CD4-positive, alpha-beta T cell (primary cell): ENCODE measurements at regions not wholly inside any gene's neighbourhood (a gene's known extent, or its start where the extent isn't known, plus 50 kb on each side); places are given as distances from the start of the nearest gene placed in this dataset.

Experiments used
- ATAC-seq: fragments of 200-7000 bp; cut with Tn5 transposase; one replicate; pipeline ENCODE4 v1.10.0; 2022; ENCODE audit warnings: mild to moderate bottlenecking; ENCODE audit not compliant: poor library complexity
- CTCF ChIA-PET: fragments of 350-600 bp; sonication (Branson Sonifier 250); formaldehyde crosslinking; loops from one replicate; lab custom pipeline; 2021; ENCODE audit warnings: antibody characterized with exemption, inconsistent platforms; lab: Charles Lee
- POLR2A ChIA-PET: fragments of 350-600 bp; sonication (Branson Sonifier 250); formaldehyde crosslinking; loops from one replicate; lab custom pipeline; 2021; ENCODE audit warnings: antibody characterized with exemption, inconsistent platforms; lab: Charles Lee
- DNase-seq, 14 experiments: peaks; one replicate each; pipeline ENCODE4 v3.0.0-alpha.2; 2013 to 2020; ENCODE audit warnings: mixed read lengths in 2 of 14
- H3K27ac ChIP-seq, 2 donors: one replicate each; pipeline versions ENCODE4 v1.5.1 to v1.7.0; 2013; ENCODE audit warnings: low read length in 2 of 2, low read depth in 1 of 2, mild to moderate bottlenecking in 1 of 2
- H3K27me3 ChIP-seq, 2 experiments: 1 replicate in 1 of 2; 2 replicates in 1 of 2; pipeline versions ENCODE4 v1.6.1 to v1.7.0; 2013; ENCODE audit warnings: low read length in 2 of 2, control low read depth in 1 of 2, mild to moderate bottlenecking in 1 of 2, moderate library complexity in 1 of 2; ENCODE audit not compliant: insufficient read depth in 2 of 2, control insufficient read depth in 1 of 2
- H3K36me3 ChIP-seq: one replicate; pipeline ENCODE4 v1.6.1; 2013; ENCODE audit warnings: low read length, control low read depth; ENCODE audit not compliant: insufficient read depth
- H3K4me1 ChIP-seq: one replicate; pipeline ENCODE4 v1.6.1; 2013; ENCODE audit warnings: low read length, control low read depth; ENCODE audit not compliant: insufficient read depth
- H3K4me3 ChIP-seq: one replicate; pipeline ENCODE4 v1.5.1; 2013; ENCODE audit warnings: mild to moderate bottlenecking, low read length, moderate library complexity
- H3K9me3 ChIP-seq, 2 experiments: 1 replicate in 1 of 2; 2 replicates in 1 of 2; pipeline versions ENCODE4 v1.6.1 to v1.7.0; 2013; ENCODE audit warnings: low read length in 2 of 2, mild to moderate bottlenecking in 2 of 2, control low read depth in 1 of 2, moderate library complexity in 1 of 2; ENCODE audit not compliant: control insufficient read depth in 1 of 2, insufficient read depth in 1 of 2
- H3K27ac Mint-ChIP-seq: one replicate; pipeline ENCODE4 v1.8.0; 2020; ENCODE audit warnings: mixed read lengths
- H3K27me3 Mint-ChIP-seq: one replicate; pipeline ENCODE4 v1.8.0; 2021; ENCODE audit warnings: mixed read lengths
- H3K36me3 Mint-ChIP-seq: one replicate; pipeline ENCODE4 v1.8.0; 2021; ENCODE audit warnings: low read depth, mixed read lengths
- H3K4me1 Mint-ChIP-seq: one replicate; pipeline ENCODE4 v1.8.0; 2021; ENCODE audit warnings: low read depth, mixed read lengths
- H3K4me3 Mint-ChIP-seq: one replicate; pipeline ENCODE4 v1.8.0; 2020; ENCODE audit warnings: mild to moderate bottlenecking, mixed read lengths
- H3K9me3 Mint-ChIP-seq: one replicate; pipeline ENCODE4 v1.8.0; 2020; ENCODE audit warnings: mixed read lengths
- intact Hi-C, 2 experiments: fragments of 100-400 bp; cut with DNase I in 1 of 2; cut with micrococcal nuclease in 1 of 2; formaldehyde crosslinking; loops; one replicate each; pipeline versions ENCODE4 v1.15.1 to v1.9.0; 2023 to 2025; cut with DNase I, micrococcal nuclease
- TF ChIP-seq, protein P1 (sequence below): fragments of 200-600 bp; IDR thresholded peaks from one replicate; pipeline ENCODE4 v1.8.0; 2022; ENCODE audit warnings: antibody characterized with exemption, mild to moderate bottlenecking

DNA sequence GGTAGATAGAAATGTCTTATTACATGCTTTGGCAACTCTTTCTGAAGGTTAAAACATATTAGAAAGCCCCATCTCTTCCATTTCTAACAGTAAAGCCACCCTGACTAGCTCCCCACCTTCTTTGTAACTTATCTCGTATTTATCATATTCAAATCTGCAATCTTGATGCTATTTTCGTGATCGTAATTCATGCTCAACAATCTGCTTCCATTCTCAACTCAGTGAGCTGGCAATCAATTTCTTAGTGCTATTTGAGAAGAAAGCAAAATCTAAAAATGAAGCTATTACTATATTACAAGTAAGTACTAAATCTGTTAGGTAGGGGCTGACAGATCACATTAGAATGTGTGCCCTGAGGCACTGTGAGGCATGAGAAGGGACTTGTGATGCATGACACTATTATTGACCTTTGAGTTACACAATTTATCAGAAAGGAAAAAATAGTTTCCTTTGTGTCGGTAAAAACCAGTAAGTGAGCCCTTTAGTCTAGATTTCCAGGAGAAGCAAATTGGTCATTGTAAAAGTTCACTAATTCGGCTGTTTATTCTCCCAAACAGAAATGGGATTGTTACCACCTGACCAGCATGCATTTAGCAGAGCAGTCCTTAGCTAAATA lies 379.7 kb upstream of the CNTN6 start:
- no peak for ATAC-seq
- no peak overlapping the region for H3K4me3 Mint-ChIP-seq

DNA sequence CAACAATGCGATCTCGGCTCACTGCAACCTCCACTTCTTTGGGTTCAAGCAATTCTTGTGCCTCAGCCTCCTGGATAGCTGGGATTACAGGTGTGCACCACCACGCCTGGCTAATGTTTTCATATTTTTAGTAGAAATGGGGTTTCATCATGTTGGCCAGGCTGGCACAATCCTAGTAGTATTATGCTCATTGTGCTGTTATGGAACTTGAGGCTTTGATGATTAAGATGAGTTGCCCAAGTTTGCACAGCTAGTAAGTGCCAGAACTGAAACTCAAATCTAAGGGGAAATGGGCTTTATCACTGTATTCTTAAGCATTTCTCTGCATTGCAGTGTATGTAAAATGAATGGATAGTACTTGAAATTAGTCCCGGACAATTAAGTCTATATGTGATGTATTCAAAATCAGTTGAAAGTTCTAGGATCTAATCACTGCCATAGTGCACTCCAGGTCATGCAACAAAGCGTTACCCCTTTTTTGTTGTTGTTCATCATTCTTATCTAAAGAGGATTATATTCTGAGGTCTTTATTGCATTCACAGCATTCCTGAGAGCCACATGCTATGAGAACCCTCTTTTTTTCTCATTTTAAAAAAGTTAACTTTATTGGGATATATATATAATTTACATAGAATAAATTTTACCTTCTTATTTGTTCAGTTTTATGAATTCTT lies 378.7 kb upstream of the CNTN6 start:
- Mint-ChIP-seq H3K36me3 (no peaks in the 10 kb centered on the region), H3K27me3 (no peaks in the 10 kb centered on the region), H3K27ac (no peak overlapping the region), H3K9me3 (peaks cover 10% of the 10 kb centered on the region), H3K4me3 (no peak overlapping the region), H3K4me1 (no peaks in the 10 kb centered on the region)
- Histone ChIP-seq H3K27me3 (no peaks in the 10 kb centered on the region), H3K4me1 (no peaks in the 10 kb centered on the region), H3K27ac (no peak overlapping the region), H3K4me3 (no peak overlapping the region), H3K36me3 (no peaks in the 10 kb centered on the region), H3K9me3 (no peaks in the 10 kb centered on the region)
- DNase-seq = no peak
- ChIA-PET POLR2A (no interaction called here), CTCF (no interaction called here)
- TF ChIP-seq, protein P1, sequence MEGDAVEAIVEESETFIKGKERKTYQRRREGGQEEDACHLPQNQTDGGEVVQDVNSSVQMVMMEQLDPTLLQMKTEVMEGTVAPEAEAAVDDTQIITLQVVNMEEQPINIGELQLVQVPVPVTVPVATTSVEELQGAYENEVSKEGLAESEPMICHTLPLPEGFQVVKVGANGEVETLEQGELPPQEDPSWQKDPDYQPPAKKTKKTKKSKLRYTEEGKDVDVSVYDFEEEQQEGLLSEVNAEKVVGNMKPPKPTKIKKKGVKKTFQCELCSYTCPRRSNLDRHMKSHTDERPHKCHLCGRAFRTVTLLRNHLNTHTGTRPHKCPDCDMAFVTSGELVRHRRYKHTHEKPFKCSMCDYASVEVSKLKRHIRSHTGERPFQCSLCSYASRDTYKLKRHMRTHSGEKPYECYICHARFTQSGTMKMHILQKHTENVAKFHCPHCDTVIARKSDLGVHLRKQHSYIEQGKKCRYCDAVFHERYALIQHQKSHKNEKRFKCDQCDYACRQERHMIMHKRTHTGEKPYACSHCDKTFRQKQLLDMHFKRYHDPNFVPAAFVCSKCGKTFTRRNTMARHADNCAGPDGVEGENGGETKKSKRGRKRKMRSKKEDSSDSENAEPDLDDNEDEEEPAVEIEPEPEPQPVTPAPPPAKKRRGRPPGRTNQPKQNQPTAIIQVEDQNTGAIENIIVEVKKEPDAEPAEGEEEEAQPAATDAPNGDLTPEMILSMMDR = no peak
- no peak for ATAC-seq
- intact Hi-C loops = no loop called here

More for the DNA sequence above, 379.7 kb upstream of the CNTN6 start:
- CTCF ChIA-PET = no interaction called here
- POLR2A ChIA-PET = no interaction called here
- H3K27me3 Mint-ChIP-seq = no peaks in the 10 kb centered on the region
- Histone ChIP-seq H3K27me3 (no peaks in the 10 kb centered on the region), H3K9me3 (peaks cover 0 to 6% of the 10 kb centered on the region in 2 experiments), H3K27ac (no peak overlapping the region), H3K4me3 (no peak overlapping the region), H3K4me1 (no peaks in the 10 kb centered on the region), H3K36me3 (no peaks in the 10 kb centered on the region)
- no peaks in the 10 kb centered on the region for H3K4me1 Mint-ChIP-seq
- intact Hi-C loops = no loop called here
- H3K27ac Mint-ChIP-seq = no peak overlapping the region
- TF ChIP-seq, protein P1 = no peak
- H3K9me3 Mint-ChIP-seq = peaks cover 10% of the 10 kb centered on the region
- H3K36me3 Mint-ChIP-seq = no peaks in the 10 kb centered on the region
- no peak for DNase-seq

DNA sequence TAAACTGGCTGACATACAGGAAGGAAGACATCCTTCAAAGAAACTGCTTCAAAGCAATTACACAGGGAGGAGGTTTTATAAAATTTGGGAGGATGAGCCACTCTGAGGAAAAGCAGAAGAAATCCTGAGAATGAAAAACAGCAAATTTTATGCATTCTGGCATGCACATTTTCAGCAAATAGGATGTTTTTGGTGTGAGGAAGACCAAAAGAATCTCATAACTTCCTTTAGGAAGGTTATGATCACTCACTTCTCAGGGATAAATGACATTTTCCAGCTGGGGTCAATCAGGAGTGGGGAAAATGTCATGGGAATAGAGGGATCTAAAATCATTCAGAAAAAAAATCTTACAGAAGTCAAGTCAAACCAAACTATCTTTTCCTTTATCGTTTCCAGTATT lies 371.7 kb upstream of the CNTN6 start:
- Histone ChIP-seq H3K4me3 (no peak overlapping the region), H3K4me1 (no peaks in the 10 kb centered on the region), H3K27me3 (no peaks in the 10 kb centered on the region), H3K9me3 (no peaks in the 10 kb centered on the region), H3K27ac (no peak overlapping the region), H3K36me3 (no peaks in the 10 kb centered on the region)
- no peaks in the 10 kb centered on the region for H3K4me1 Mint-ChIP-seq
- DNase-seq (no peak), ATAC-seq (no peak)
- no peaks in the 10 kb centered on the region for H3K36me3 Mint-ChIP-seq
- intact Hi-C loops = no loop called here
- TF ChIP-seq, protein P1 = no peak
- H3K4me3 Mint-ChIP-seq = no peak overlapping the region
- H3K27me3 Mint-ChIP-seq = no peaks in the 10 kb centered on the region
- no peak overlapping the region for H3K27ac Mint-ChIP-seq
- ChIA-PET POLR2A (no interaction called here), CTCF (no interaction called here)
- peaks cover 14% of the 10 kb centered on the region for H3K9me3 Mint-ChIP-seq
